Colonic mucosa (tissue), 4 donors: ENCODE measurements at regions not wholly inside any gene's neighbourhood (a gene's known extent, or its start where the extent isn't known, plus 50 kb on each side); places are given as distances from the start of the nearest gene placed in this dataset.

Source experiments
- DNase-seq: peaks from one replicate; pipeline ENCODE4 v3.0.0-alpha.2; 2020
- H3K27ac ChIP-seq: fragments of 200-600 bp; one replicate; pipeline ENCODE4 v1.8.0; 2021
- H3K27me3 ChIP-seq: fragments of 200-600 bp; one replicate; pipeline ENCODE4 v1.8.0; 2021
- H3K36me3 ChIP-seq: fragments of 200-600 bp; one replicate; pipeline ENCODE4 v1.8.0; 2021
- H3K4me1 ChIP-seq: fragments of 200-600 bp; one replicate; pipeline ENCODE4 v1.8.0; 2021; ENCODE audit warnings: mild to moderate bottlenecking
- H3K4me3 ChIP-seq: fragments of 200-600 bp; one replicate; pipeline ENCODE4 v1.8.0; 2021
- H3K9ac ChIP-seq, 2 donors: one replicate each; pipeline ENCODE4 v1.7.0; 2013; ENCODE audit warnings: control low read depth in 2 of 2, low read depth in 2 of 2, low read length in 2 of 2
- H3K9me3 ChIP-seq: fragments of 200-600 bp; one replicate; pipeline ENCODE4 v1.8.0; 2021
- intact Hi-C: fragments of 100-400 bp; cut with DNase I; formaldehyde crosslinking; loops from one replicate; pipeline ENCODE4 v1.14.1; 2022
- TF ChIP-seq, protein P1 (sequence below): fragments of 200-600 bp; IDR thresholded peaks from one replicate; pipeline ENCODE4 v1.8.0; 2022; ENCODE audit warnings: antibody characterized with exemption, mild to moderate bottlenecking
- donor health status: healthy.
- donor health status: DM: no; HTN: no; CAD: no.
- donor health status: DM: no; HTN: no; CAD: no.

DNA sequence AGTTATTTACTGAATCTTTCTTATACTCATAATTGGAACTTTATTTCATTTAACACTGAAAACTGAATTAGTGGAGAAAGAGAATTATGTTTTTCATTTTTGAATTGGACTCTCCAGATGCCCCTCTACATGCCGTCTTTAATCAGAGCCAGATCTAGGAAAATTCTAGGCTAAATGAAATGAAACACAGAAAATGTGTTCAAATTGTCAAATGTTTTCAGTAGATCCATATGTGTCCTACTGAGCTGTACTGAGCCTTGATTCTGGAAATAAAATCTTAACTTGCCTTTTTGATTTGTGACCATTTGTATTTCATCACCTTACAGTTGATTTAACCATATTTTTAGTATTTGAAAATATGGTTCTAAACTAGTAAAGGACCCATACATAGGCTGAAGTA, 64.0 kb upstream of the GK2 start:
- Histone ChIP-seq H3K36me3 (no peaks in the 10 kb centered on the region), H3K27me3 (no peaks in the 10 kb centered on the region), H3K4me3 (no peak overlapping the region), H3K9me3 (no peaks in the 10 kb centered on the region), H3K9ac (no peak overlapping the region), H3K4me1 (no peaks in the 10 kb centered on the region), H3K27ac (no peak overlapping the region)
- TF ChIP-seq, protein P1, sequence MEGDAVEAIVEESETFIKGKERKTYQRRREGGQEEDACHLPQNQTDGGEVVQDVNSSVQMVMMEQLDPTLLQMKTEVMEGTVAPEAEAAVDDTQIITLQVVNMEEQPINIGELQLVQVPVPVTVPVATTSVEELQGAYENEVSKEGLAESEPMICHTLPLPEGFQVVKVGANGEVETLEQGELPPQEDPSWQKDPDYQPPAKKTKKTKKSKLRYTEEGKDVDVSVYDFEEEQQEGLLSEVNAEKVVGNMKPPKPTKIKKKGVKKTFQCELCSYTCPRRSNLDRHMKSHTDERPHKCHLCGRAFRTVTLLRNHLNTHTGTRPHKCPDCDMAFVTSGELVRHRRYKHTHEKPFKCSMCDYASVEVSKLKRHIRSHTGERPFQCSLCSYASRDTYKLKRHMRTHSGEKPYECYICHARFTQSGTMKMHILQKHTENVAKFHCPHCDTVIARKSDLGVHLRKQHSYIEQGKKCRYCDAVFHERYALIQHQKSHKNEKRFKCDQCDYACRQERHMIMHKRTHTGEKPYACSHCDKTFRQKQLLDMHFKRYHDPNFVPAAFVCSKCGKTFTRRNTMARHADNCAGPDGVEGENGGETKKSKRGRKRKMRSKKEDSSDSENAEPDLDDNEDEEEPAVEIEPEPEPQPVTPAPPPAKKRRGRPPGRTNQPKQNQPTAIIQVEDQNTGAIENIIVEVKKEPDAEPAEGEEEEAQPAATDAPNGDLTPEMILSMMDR: no peak
- DNase-seq: no peak
- intact Hi-C loops: no loop called here

DNA sequence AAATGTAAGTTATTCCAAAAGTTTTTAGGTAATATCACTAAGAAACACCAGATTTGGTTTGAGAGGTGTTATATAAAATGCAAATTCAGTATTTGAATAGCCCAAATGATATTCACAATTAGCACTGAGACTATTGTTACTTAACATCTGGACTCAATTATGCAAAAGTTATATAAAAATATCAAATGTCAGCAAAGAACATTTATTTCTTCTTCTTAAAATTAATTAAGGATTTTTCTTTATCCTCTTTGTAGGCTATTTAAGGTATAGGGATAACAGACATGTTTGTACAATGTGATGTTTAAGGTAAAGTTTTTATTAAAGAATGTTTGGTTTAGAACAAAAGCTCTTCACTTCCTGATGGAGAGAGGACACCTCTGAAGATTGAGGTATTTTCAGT, 63.3 kb upstream of the GK2 start:
- DNase-seq: no peak
- intact Hi-C loops: no loop called here
- Histone ChIP-seq H3K9ac (no peak overlapping the region), H3K36me3 (no peaks in the 10 kb centered on the region), H3K27me3 (no peaks in the 10 kb centered on the region), H3K4me1 (no peaks in the 10 kb centered on the region), H3K27ac (no peak overlapping the region), H3K4me3 (no peak overlapping the region), H3K9me3 (no peaks in the 10 kb centered on the region)
- TF ChIP-seq, protein P1: no peak

DNA sequence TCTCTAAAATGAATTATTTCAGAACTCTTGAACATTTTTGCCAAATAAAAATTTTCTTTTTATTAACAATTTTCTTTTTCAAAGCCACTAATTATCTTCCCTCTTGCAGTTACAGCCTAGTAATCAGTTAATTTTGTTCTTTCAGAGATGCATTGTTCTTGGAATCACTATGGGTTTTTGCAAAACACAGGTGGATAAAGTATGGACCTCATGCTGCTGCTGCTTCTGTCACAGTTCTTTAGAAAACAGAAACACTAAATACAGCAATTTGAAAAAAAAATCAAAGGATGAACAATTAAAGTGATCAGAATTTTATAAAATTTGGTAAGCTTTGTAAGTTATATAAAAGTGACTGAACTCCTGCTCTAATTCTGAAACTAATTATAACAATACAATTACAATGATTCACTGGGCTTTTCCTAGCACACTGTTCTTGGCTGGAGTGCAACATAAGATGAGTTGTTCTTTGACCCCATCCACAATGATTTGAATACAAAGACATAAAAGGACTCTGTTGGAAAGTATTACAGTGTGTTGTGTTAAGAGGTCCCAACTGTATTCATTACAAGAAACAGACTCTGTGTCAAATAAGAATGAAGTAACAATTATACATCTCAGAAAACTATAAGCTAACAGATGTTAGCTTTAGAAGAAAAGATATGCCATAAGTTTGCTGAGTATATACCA, 59.4 kb upstream of the GK2 start:
- intact Hi-C loops: no loop called here

DNA sequence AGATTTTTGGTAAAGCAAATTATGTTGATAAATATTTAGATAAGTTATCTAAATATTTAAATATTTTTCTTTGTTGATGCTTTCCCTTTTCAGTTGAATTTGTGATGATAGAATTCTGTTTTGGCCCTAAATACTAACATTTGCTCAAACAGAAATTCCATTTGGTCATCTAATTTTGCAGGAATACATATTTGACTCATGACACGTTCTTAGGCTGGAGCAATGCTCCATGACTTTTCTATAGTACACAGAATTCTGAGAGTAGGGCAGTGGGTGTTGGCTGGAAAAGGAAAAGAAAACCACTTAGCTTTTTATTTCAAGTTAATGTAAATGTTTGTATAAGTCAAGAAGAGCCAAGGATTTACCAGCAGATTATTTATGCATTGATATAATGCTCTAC, 58.6 kb upstream of the GK2 start:
- no peaks in the 10 kb centered on the region for H3K27me3 ChIP-seq
- H3K27ac ChIP-seq: no peak overlapping the region
- H3K9ac ChIP-seq: no peak overlapping the region
- no peak for DNase-seq
- H3K36me3 ChIP-seq: no peaks in the 10 kb centered on the region
- no peak overlapping the region for H3K4me3 ChIP-seq
- TF ChIP-seq, protein P1: no peak
- intact Hi-C loops: no loop called here
- H3K9me3 ChIP-seq: no peaks in the 10 kb centered on the region
- H3K4me1 ChIP-seq: no peaks in the 10 kb centered on the region

More for the DNA sequence above, 59.4 kb upstream of the GK2 start:
- H3K27ac ChIP-seq: no peak overlapping the region
- no peaks in the 10 kb centered on the region for H3K27me3 ChIP-seq
- no peaks in the 10 kb centered on the region for H3K9me3 ChIP-seq
- DNase-seq: no peak
- H3K9ac ChIP-seq: no peak overlapping the region
- H3K4me1 ChIP-seq: no peaks in the 10 kb centered on the region
- no peaks in the 10 kb centered on the region for H3K36me3 ChIP-seq
- H3K4me3 ChIP-seq: no peak overlapping the region
- TF ChIP-seq, protein P1: no peak
